Caco-2 (cell line): ENCODE measurements at regions not wholly inside any gene's neighbourhood (a gene's known extent, or its start where the extent isn't known, plus 50 kb on each side); places are given as distances from the start of the nearest gene placed in this dataset.

Experiments used
- BruUV-seq: library from RNA; stranded (reverse); fragments of 400-500 nt; replicated peaks from 2 replicates; lab custom pipeline; 2021; lab: Mats Ljungman, UMichigan
- CTCF ChIA-PET: fragments of 300-600 bp; sonication (Branson Sonifier 250); formaldehyde crosslinking; loops from one replicate; lab custom pipeline; 2022; ENCODE audit warnings: antibody characterized with exemption; lab: Charles Lee
- POLR2A ChIA-PET: fragments of 300-600 bp; sonication (Branson Sonifier 250); formaldehyde crosslinking; loops from one replicate; lab custom pipeline; 2022; ENCODE audit warnings: antibody characterized with exemption; lab: Charles Lee
- DNase-seq, 2 experiments: peaks; one replicate each; pipeline versions ENCODE4 v3.0.0 to v3.0.0-alpha.2; 2020 to 2022
- H3K27me3 ChIP-seq: replicated peaks from 2 replicates; pipeline ENCODE4 v1.6.0; 2011; ENCODE audit warnings: low read length; ENCODE audit not compliant: control insufficient read depth, insufficient read depth
- H3K36me3 ChIP-seq: 2 replicates; pipeline ENCODE4 v1.5.1; 2011; ENCODE audit warnings: low read length; ENCODE audit not compliant: control insufficient read depth, insufficient read depth
- H3K4me1 ChIP-seq: fragments of 250-450 bp; sonication (Bioruptor Pico); 2 replicates; pipeline ENCODE4 v1.5.1; 2020; ENCODE audit warnings: mild to moderate bottlenecking
- H3K4me3 ChIP-seq: 2 replicates; pipeline ENCODE4 v1.5.1; 2011; ENCODE audit warnings: low read depth, mild to moderate bottlenecking, control low read depth, low read length
- H3K9me3 ChIP-seq: fragments of 250-450 bp; sonication (Bioruptor Pico); 2 replicates; pipeline ENCODE4 v1.5.1; 2020; ENCODE audit warnings: mild to moderate bottlenecking, moderate library complexity
- H3K27ac Mint-ChIP-seq: one replicate; pipeline ENCODE4 v1.8.0; 2022; ENCODE audit warnings: mixed read lengths; ENCODE audit not compliant: unreplicated experiment
- H3K27me3 Mint-ChIP-seq: one replicate; pipeline ENCODE4 v1.8.0; 2022; ENCODE audit warnings: mixed read lengths; ENCODE audit not compliant: insufficient read depth, unreplicated experiment
- H3K36me3 Mint-ChIP-seq: one replicate; pipeline ENCODE4 v1.8.0; 2022; ENCODE audit warnings: mild to moderate bottlenecking, mixed read lengths; ENCODE audit not compliant: insufficient read depth, unreplicated experiment
- H3K4me1 Mint-ChIP-seq: one replicate; pipeline ENCODE4 v1.8.0; 2022; ENCODE audit warnings: low read depth, mixed read lengths; ENCODE audit not compliant: unreplicated experiment
- H3K4me3 Mint-ChIP-seq: one replicate; pipeline ENCODE4 v1.8.0; 2022; ENCODE audit warnings: mild to moderate bottlenecking, moderate library complexity, mixed read lengths; ENCODE audit not compliant: unreplicated experiment
- H3K9me3 Mint-ChIP-seq: one replicate; pipeline ENCODE4 v1.8.0; 2022; ENCODE audit warnings: mixed read lengths; ENCODE audit not compliant: unreplicated experiment
- CTCF ChIP-seq, 2 experiments: fragments of 200-600 bp in 1 of 2; IDR thresholded peaks; 1 replicate in 1 of 2; 2 replicates in 1 of 2; pipeline versions ENCODE4 v1.5.1 to v1.8.0; 2011 to 2022; ENCODE audit warnings: antibody characterized with exemption in 1 of 2, control low read depth in 1 of 2, inconsistent platforms in 1 of 2, low read depth in 1 of 2, low read length in 1 of 2, mild to moderate bottlenecking in 1 of 2, moderate library complexity in 1 of 2; ENCODE audit not compliant: insufficient read depth in 1 of 2, severe bottlenecking in 1 of 2, unreplicated experiment in 1 of 2
- intact Hi-C: fragments of 100-400 bp; cut with micrococcal nuclease; formaldehyde crosslinking; loops from one replicate; pipeline ENCODE4 v1.10.0; 2022; ENCODE audit not compliant: unreplicated experiment

- no TSS peak for BruUV-seq
- Mint-ChIP-seq H3K4me3 (no peak overlapping the region), H3K36me3 (no peaks in the 10 kb centered on the region), H3K4me1 (no peaks in the 10 kb centered on the region), H3K27ac (no peak overlapping the region), H3K27me3 (no peaks in the 10 kb centered on the region), H3K9me3 (no peaks in the 10 kb centered on the region)
- Histone ChIP-seq H3K9me3 (no peaks in the 10 kb centered on the region), H3K4me3 (no peak overlapping the region), H3K4me1 (no peaks in the 10 kb centered on the region), H3K27me3 (no peaks in the 10 kb centered on the region), H3K36me3 (no peaks in the 10 kb centered on the region)
- DNase-seq: no peak
- ChIA-PET CTCF (no interaction called here), POLR2A (no interaction called here)
- TF ChIP-seq CTCF (IDR thresholded peaks at IDR 0.05; ENCODE audit: insufficient read depth in 1 of 2, low read depth in 1 of 2, low read length in 1 of 2, severe bottlenecking in 1 of 2, unreplicated experiment in 1 of 2): no peak
- intact Hi-C loops: no loop called here
These were observed 476.6 kb upstream of the MARCKS start for GRCh38 chr6:113380591-113380990.

- no peak for DNase-seq
- H3K4me1 Mint-ChIP-seq: no peaks in the 10 kb centered on the region
- H3K27me3 Mint-ChIP-seq: no peaks in the 10 kb centered on the region
- H3K4me3 ChIP-seq: no peak overlapping the region
- H3K36me3 Mint-ChIP-seq: no peaks in the 10 kb centered on the region
- ChIA-PET POLR2A (no interaction called here), CTCF (no interaction called here)
- intact Hi-C loops: no loop called here
- no peaks in the 10 kb centered on the region for H3K4me1 ChIP-seq
- no peaks in the 10 kb centered on the region for H3K9me3 Mint-ChIP-seq
- no peaks in the 10 kb centered on the region for H3K27me3 ChIP-seq
- no peak overlapping the region for H3K27ac Mint-ChIP-seq
- H3K4me3 Mint-ChIP-seq: no peak overlapping the region
- no peaks in the 10 kb centered on the region for H3K9me3 ChIP-seq
- no peak for TF ChIP-seq CTCF (IDR thresholded peaks at IDR 0.05; ENCODE audit: insufficient read depth in 1 of 2, low read depth in 1 of 2, low read length in 1 of 2, severe bottlenecking in 1 of 2, unreplicated experiment in 1 of 2)
- H3K36me3 ChIP-seq: no peaks in the 10 kb centered on the region
- no TSS peak for BruUV-seq
These were observed 475.9 kb upstream of the MARCKS start for GRCh38 chr6:113381232-113381631.

DNA sequence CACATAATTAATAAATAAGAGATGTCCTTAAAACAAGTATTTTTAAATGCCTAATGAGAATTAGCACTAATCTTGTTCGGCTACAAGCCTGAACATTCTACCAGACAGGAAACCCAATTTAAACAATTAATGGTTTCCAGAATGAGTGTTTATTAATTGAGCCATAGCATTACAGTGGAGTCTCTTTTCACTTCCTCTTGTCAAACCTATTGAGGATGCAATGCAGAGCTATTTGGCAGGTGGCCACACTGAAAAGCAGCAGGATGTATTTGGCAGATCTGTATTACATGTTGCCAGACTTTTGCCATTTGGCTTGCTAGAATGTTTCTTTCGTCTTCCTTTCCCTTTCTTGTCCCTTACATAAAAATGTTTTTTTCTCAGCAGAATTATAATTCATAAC, 475.2 kb upstream of the MARCKS start:
- no peak overlapping the region for H3K27ac Mint-ChIP-seq
- Histone ChIP-seq H3K4me3 (no peak overlapping the region), H3K4me1 (no peaks in the 10 kb centered on the region), H3K36me3 (no peaks in the 10 kb centered on the region), H3K9me3 (no peaks in the 10 kb centered on the region), H3K27me3 (no peaks in the 10 kb centered on the region)
- H3K4me1 Mint-ChIP-seq: no peaks in the 10 kb centered on the region
- TF ChIP-seq CTCF (IDR thresholded peaks at IDR 0.05; ENCODE audit: insufficient read depth in 1 of 2, low read depth in 1 of 2, low read length in 1 of 2, severe bottlenecking in 1 of 2, unreplicated experiment in 1 of 2): no peak
- BruUV-seq: no TSS peak
- H3K4me3 Mint-ChIP-seq: no peak overlapping the region
- POLR2A ChIA-PET: interaction anchor here (0.6 kb wide), 1 partner anchor 323 kb away, joined by 6 read pairs; no protein-coding TSS in a partner anchor
- no peaks in the 10 kb centered on the region for H3K27me3 Mint-ChIP-seq
- H3K36me3 Mint-ChIP-seq: no peaks in the 10 kb centered on the region
- no peak for DNase-seq
- CTCF ChIA-PET: no interaction called here
- H3K9me3 Mint-ChIP-seq: no peaks in the 10 kb centered on the region
- intact Hi-C loops: no loop called here
